ENCODE measurements at regions not wholly inside any gene's neighbourhood (a gene's known extent, or its start where the extent isn't known, plus 50 kb on each side); places are given as distances from the start of the nearest gene placed in this dataset.

- no peak overlapping the region for H3K4me3 ChIP-seq (ENCODE audit: low read length)
- TF ChIP-seq ZNF274 (IDR thresholded peaks at IDR 0.05; ENCODE audit: low read depth, low read length) = no peak
Measured at GRCh38 chr13:75161804-75162203, 320.2 kb downstream of the TBC1D4 start.

DNA sequence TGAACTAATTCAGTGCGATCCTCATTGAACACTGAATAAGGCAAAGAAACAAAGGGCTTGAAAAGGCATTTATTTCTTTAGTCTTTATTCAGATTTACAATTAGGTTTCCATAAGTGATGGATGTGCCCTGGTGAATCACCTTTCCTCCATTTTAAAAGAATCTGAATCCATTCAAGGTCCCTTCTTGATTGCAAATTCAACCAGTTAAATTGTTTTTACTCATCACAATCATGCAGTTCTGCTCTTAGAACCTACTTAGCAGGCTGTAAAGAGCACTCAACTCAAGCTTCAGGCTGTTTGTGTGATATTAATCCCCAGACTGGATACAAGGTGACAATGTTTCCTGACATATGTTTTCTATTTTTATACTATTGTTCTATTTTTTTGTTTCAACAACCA is 321.0 kb downstream of the TBC1D4 start:
- H3K4me3 ChIP-seq (ENCODE audit: low read length) = no peak overlapping the region
- no peak for TF ChIP-seq ZNF274 (IDR thresholded peaks at IDR 0.05; ENCODE audit: low read depth, low read length)

GRCh38 chr13:75154331-75154730 is 327.6 kb downstream of the TBC1D4 start:
- H3K4me3 ChIP-seq (ENCODE audit: low read length) = no peak overlapping the region
- TF ChIP-seq ZNF274 (IDR thresholded peaks at IDR 0.05; ENCODE audit: low read depth, low read length) = no peak

- no peak for TF ChIP-seq ZNF274 (IDR thresholded peaks at IDR 0.05; ENCODE audit: low read depth, low read length)
- no peak overlapping the region for H3K4me3 ChIP-seq (ENCODE audit: low read length)
Measured at GRCh38 chr13:75153834-75154233, 328.1 kb downstream of the TBC1D4 start.

GRCh38 chr13:75153386-75153785 is 328.6 kb downstream of the TBC1D4 start:
- TF ChIP-seq ZNF274 (IDR thresholded peaks at IDR 0.05; ENCODE audit: low read depth, low read length) = no peak

GRCh38 chr13:75151081-75151643 is 330.8 kb downstream of the TBC1D4 start:
- TF ChIP-seq ZNF274 (IDR thresholded peaks at IDR 0.05; ENCODE audit: low read depth, low read length) = no peak
- no peak overlapping the region for H3K4me3 ChIP-seq (ENCODE audit: low read length)

More at GRCh38 chr13:75153386-75153785, 328.6 kb downstream of the TBC1D4 start:
- no peak overlapping the region for H3K4me3 ChIP-seq (ENCODE audit: low read length)

- no peak overlapping the region for H3K4me3 ChIP-seq (ENCODE audit: low read length)
- no peak for TF ChIP-seq ZNF274 (IDR thresholded peaks at IDR 0.05; ENCODE audit: low read depth, low read length)
Measured at GRCh38 chr13:75149776-75150175, 332.2 kb downstream of the TBC1D4 start.

GRCh38 chr13:75147946-75148345 is 334.0 kb downstream of the TBC1D4 start:
- no peak for TF ChIP-seq ZNF274 (IDR thresholded peaks at IDR 0.05; ENCODE audit: low read depth, low read length)
- H3K4me3 ChIP-seq (ENCODE audit: low read length) = no peak overlapping the region

DNA sequence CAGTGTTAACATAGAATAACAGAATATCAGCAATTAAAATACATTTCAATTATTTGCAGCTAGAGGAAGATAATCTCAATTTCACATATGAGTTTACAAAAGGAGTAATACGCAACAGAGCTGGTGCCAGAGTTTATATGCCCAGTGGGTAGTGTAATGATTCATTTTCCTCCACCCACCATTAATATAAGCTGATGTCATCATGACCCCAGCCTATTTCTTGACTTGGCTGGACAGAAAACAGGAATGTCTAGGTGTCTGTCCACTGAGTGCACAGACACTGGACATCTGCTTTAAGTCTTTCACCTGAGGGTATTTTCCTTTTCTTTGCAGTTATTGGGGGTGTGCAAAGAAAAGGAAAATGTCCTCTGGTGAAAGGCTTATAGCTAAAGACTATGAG is 335.5 kb downstream of the TBC1D4 start:
- no peak for TF ChIP-seq ZNF274 (IDR thresholded peaks at IDR 0.05; ENCODE audit: low read depth, low read length)

DNA sequence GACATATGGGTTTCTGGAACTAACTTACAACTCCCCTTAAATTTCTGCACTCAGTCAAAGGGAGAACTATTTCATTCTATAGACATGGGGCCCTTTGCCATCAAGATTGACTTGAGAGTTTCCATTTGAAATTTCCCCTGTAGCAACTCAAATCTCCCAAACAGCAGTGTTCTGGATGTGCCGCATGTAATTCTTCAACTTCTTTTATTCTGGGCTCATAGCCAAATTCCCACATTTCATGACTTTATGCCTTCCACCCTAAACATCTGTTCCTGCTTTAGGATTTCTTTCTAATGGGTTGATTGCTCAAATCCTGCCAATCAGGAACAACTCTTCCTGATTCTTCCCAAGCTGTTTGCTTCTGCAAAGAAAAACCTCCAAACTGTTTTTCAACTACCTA is 336.0 kb downstream of the TBC1D4 start:
- no peak overlapping the region for H3K4me3 ChIP-seq (ENCODE audit: low read length)
- no peak for TF ChIP-seq ZNF274 (IDR thresholded peaks at IDR 0.05; ENCODE audit: low read depth, low read length)

More for the DNA sequence above, 335.5 kb downstream of the TBC1D4 start:
- H3K4me3 ChIP-seq (ENCODE audit: low read length) = no peak overlapping the region

GRCh38 chr13:75139291-75139690 is 342.7 kb downstream of the TBC1D4 start:
- no peak for TF ChIP-seq ZNF274 (IDR thresholded peaks at IDR 0.05; ENCODE audit: low read depth, low read length)
- H3K4me3 ChIP-seq (ENCODE audit: low read length) = no peak overlapping the region

DNA sequence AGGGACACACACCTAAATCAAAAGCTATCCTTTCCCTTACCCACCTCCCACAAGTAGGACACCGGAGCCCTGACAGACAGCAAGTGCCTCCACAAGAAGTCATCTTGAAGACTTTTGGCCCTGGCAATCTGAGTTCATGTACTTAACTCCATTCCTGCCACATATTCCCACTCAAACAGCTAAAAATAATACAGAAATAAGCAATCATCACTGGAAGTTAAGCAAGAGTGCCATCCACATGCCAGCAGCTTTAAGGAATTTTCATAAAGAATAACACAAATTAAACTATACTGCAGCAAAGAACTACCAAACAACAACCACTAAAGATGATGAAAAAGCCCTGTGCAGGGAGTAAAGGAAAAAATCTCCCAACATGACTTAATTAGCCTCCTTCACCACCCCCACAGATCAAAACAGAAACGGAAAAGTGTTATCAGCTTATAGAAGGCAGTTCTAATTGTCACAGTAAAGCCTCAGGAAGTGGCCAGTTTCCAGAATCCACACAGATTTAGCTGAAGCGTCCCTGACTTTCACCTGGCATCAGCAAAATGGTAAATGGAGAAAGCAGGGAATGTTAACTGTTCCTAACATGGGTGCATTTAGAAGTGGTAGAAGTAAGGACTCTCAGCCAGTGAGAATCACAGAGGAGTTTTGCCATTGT is 343.9 kb downstream of the TBC1D4 start:
- H3K4me3 ChIP-seq (ENCODE audit: low read length) = no peak overlapping the region
- TF ChIP-seq ZNF274 (IDR thresholded peaks at IDR 0.05; ENCODE audit: low read depth, low read length) = no peak

DNA sequence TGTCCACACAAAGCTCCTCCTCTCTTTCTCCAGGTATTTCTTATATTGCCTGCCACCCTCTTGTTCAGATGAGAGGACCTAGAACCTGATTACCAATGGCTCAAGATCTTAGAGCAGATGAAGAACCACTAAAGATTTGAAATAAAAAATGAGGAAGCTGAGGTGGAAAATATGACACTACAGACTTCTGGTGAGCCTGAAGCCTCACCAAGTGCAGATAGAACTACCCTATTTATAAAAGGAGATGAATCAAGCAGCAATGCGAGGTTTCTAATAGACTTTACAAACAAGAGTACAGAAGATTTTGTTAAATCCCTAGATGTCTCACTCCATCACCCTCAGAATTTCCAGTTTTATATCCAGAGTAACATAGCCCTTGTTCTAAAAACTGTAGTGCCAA is 345.8 kb downstream of the TBC1D4 start:
- H3K4me3 ChIP-seq (ENCODE audit: low read length) = no peak overlapping the region
- TF ChIP-seq ZNF274 (IDR thresholded peaks at IDR 0.05; ENCODE audit: low read depth, low read length) = no peak

DNA sequence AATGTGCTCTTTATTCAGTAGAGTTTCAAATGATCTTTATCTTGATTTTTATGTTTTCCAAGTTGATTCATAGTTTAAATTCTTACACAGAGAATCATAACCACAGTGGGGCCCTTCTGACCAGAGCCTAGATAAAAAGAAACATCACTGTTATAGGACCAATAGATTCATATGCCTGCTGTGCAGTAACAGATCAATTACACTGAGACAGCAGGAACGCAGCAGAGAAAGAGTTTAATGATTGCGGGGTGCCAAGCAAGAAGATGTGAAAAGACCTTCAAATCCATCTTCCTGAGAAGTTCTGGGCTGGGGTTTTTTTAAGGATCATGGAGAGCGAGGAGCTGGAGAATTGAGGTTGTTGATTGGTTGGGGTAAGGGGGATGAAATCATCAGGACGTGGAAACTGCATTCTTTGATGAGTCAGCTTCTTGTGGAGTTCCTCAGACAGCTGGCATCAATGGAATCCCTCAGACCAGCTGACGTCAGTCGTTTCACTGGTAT is 346.6 kb downstream of the TBC1D4 start:
- no peak for TF ChIP-seq ZNF274 (IDR thresholded peaks at IDR 0.05; ENCODE audit: low read depth, low read length)
- H3K4me3 ChIP-seq (ENCODE audit: low read length) = no peak overlapping the region
